Panc1 (cell line): ENCODE measurements at regions not wholly inside any gene's neighbourhood (a gene's known extent, or its start where the extent isn't known, plus 50 kb on each side); places are given as distances from the start of the nearest gene placed in this dataset.

Experiments
- POLR2AphosphoS5 ChIP-seq: IDR thresholded peaks from 2 replicates; pipeline ENCODE4 v1.6.1; 2012; ENCODE audit warnings: mild to moderate bottlenecking, low read depth, low read length, moderate library complexity
- TCF7L2 ChIP-seq: IDR thresholded peaks from 2 replicates; pipeline ENCODE4 v1.6.1; 2011; ENCODE audit warnings: mild to moderate bottlenecking, low read depth, low read length, inconsistent platforms
- TF ChIP-seq, protein P1 (sequence below): fragments of 450-650 bp; IDR thresholded peaks from 2 replicates; pipeline ENCODE4 v1.5.1; 2017; ENCODE audit warnings: mild to moderate bottlenecking
- TF ChIP-seq, protein P2 (sequence below), 2 experiments: IDR thresholded peaks; 2 replicates each; pipeline ENCODE4 v1.6.1; 2011 to 2012; ENCODE audit warnings: low read depth in 2 of 2, control low read depth in 1 of 2, low read length in 1 of 2, mild to moderate bottlenecking in 1 of 2, moderate library complexity in 1 of 2; ENCODE audit not compliant: insufficient read depth in 1 of 2

DNA sequence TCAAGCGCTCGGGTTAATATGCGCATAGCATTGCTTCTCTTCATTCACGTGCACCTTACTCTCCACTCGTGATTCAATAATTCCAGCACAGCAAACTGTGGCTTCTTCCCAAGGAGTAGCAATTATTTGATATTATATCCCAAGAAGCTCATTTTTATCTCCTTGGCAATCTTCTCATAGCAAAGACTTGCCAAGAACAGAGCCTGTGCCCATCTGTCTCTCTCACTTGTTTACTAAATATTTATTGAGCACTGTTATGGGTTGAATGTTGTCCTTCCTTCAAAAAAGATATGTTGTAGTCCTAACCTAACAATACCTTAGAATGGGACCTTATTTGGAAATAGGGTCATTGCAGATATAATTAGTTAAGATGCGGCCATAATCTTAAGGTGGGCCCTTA is 233.7 kb downstream of the TFCP2L1 start:
- TF ChIP-seq, protein P1, sequence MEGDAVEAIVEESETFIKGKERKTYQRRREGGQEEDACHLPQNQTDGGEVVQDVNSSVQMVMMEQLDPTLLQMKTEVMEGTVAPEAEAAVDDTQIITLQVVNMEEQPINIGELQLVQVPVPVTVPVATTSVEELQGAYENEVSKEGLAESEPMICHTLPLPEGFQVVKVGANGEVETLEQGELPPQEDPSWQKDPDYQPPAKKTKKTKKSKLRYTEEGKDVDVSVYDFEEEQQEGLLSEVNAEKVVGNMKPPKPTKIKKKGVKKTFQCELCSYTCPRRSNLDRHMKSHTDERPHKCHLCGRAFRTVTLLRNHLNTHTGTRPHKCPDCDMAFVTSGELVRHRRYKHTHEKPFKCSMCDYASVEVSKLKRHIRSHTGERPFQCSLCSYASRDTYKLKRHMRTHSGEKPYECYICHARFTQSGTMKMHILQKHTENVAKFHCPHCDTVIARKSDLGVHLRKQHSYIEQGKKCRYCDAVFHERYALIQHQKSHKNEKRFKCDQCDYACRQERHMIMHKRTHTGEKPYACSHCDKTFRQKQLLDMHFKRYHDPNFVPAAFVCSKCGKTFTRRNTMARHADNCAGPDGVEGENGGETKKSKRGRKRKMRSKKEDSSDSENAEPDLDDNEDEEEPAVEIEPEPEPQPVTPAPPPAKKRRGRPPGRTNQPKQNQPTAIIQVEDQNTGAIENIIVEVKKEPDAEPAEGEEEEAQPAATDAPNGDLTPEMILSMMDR: no peak
- TF ChIP-seq, protein P2, sequence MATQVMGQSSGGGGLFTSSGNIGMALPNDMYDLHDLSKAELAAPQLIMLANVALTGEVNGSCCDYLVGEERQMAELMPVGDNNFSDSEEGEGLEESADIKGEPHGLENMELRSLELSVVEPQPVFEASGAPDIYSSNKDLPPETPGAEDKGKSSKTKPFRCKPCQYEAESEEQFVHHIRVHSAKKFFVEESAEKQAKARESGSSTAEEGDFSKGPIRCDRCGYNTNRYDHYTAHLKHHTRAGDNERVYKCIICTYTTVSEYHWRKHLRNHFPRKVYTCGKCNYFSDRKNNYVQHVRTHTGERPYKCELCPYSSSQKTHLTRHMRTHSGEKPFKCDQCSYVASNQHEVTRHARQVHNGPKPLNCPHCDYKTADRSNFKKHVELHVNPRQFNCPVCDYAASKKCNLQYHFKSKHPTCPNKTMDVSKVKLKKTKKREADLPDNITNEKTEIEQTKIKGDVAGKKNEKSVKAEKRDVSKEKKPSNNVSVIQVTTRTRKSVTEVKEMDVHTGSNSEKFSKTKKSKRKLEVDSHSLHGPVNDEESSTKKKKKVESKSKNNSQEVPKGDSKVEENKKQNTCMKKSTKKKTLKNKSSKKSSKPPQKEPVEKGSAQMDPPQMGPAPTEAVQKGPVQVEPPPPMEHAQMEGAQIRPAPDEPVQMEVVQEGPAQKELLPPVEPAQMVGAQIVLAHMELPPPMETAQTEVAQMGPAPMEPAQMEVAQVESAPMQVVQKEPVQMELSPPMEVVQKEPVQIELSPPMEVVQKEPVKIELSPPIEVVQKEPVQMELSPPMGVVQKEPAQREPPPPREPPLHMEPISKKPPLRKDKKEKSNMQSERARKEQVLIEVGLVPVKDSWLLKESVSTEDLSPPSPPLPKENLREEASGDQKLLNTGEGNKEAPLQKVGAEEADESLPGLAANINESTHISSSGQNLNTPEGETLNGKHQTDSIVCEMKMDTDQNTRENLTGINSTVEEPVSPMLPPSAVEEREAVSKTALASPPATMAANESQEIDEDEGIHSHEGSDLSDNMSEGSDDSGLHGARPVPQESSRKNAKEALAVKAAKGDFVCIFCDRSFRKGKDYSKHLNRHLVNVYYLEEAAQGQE (IDR thresholded peaks at IDR 0.05; ENCODE audit: insufficient read depth in 1 of 2, low read depth in 2 of 2, low read length in 1 of 2): no peak
- TF ChIP-seq POLR2AphosphoS5: no peak
- TF ChIP-seq TCF7L2: no peak
